Fibroblast of lung (primary cell): ENCODE measurements at regions not wholly inside any gene's neighbourhood (a gene's known extent, or its start where the extent isn't known, plus 50 kb on each side); places are given as distances from the start of the nearest gene placed in this dataset.

Experiments used
- EZH2 ChIP-seq: IDR thresholded peaks from 2 replicates; pipeline ENCODE4 v1.5.1; 2012; ENCODE audit warnings: low read length, control low read depth, mild to moderate bottlenecking; ENCODE audit errors: missing control alignments
- TF ChIP-seq, protein P1 (sequence below), 2 donors: IDR thresholded peaks in 1 of 2; conservative IDR thresholded peaks in 1 of 2; 1 replicate in 1 of 2; 2 replicates in 1 of 2; pipeline ENCODE4 v1.5.1; 2011 to 2012; ENCODE audit warnings: low read length in 2 of 2, control low read depth in 1 of 2, inconsistent platforms in 1 of 2, low read depth in 1 of 2, mild to moderate bottlenecking in 1 of 2

- TF ChIP-seq, protein P1, sequence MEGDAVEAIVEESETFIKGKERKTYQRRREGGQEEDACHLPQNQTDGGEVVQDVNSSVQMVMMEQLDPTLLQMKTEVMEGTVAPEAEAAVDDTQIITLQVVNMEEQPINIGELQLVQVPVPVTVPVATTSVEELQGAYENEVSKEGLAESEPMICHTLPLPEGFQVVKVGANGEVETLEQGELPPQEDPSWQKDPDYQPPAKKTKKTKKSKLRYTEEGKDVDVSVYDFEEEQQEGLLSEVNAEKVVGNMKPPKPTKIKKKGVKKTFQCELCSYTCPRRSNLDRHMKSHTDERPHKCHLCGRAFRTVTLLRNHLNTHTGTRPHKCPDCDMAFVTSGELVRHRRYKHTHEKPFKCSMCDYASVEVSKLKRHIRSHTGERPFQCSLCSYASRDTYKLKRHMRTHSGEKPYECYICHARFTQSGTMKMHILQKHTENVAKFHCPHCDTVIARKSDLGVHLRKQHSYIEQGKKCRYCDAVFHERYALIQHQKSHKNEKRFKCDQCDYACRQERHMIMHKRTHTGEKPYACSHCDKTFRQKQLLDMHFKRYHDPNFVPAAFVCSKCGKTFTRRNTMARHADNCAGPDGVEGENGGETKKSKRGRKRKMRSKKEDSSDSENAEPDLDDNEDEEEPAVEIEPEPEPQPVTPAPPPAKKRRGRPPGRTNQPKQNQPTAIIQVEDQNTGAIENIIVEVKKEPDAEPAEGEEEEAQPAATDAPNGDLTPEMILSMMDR (conservative IDR thresholded peaks at IDR 0.05 in 1 of 2, IDR thresholded peaks at IDR 0.05 in 1 of 2; ENCODE audit: low read depth in 1 of 2, low read length in 2 of 2) = no peak
- TF ChIP-seq EZH2 = no peak
These were observed 59.6 kb upstream of the GAS1 start for GRCh38 chr9:87006956-87007355.
